IPS DF 6.9 (cell line): ENCODE measurements at regions not wholly inside any gene's neighbourhood (a gene's known extent, or its start where the extent isn't known, plus 50 kb on each side); places are given as distances from the start of the nearest gene placed in this dataset.
"Not testable (repeated sequence)": the region's sequence is repeated elsewhere in the genome, so short reads cannot be mapped to it uniquely, and the experiment has no call there.

Experiments used
- DNase-seq: peaks from one replicate; pipeline ENCODE4 v3.0.0-alpha.2; 2013; ENCODE audit warnings: low read depth, low spot score
- H3K27ac ChIP-seq: one replicate; pipeline ENCODE4 v1.5.1; 2013; ENCODE audit warnings: low read length, control low read depth
- H3K27me3 ChIP-seq: 2 replicates; pipeline ENCODE4 v1.6.1; 2013; ENCODE audit warnings: mild to moderate bottlenecking, low read length; ENCODE audit not compliant: control insufficient read depth, insufficient read depth
- H3K36me3 ChIP-seq: 2 replicates; pipeline ENCODE4 v1.6.1; 2013; ENCODE audit warnings: low read length; ENCODE audit not compliant: control insufficient read depth, insufficient read depth
- H3K4me1 ChIP-seq: 2 replicates; pipeline ENCODE4 v1.6.1; 2013; ENCODE audit warnings: low read length; ENCODE audit not compliant: control insufficient read depth, insufficient read depth
- H3K4me3 ChIP-seq: 2 replicates; pipeline ENCODE4 v1.5.1; 2013; ENCODE audit warnings: mild to moderate bottlenecking, low read length
- H3K9me3 ChIP-seq: 2 replicates; pipeline ENCODE4 v1.6.1; 2013; ENCODE audit warnings: low read length, inconsistent platforms; ENCODE audit not compliant: control insufficient read depth, insufficient read depth
- WGBS: extraction: QIAGEN DNeasy Blood & Tissue Kit; methylation state at CpG from one replicate; pipeline ENCODE4 v1.1.7; 2013; ENCODE audit warnings: mixed read lengths, missing lambda C conversion rate; ENCODE audit not compliant: insufficient read length, insufficient coverage; 5-methylcytosine and 5-hydroxymethylcytosine counted together

DNA sequence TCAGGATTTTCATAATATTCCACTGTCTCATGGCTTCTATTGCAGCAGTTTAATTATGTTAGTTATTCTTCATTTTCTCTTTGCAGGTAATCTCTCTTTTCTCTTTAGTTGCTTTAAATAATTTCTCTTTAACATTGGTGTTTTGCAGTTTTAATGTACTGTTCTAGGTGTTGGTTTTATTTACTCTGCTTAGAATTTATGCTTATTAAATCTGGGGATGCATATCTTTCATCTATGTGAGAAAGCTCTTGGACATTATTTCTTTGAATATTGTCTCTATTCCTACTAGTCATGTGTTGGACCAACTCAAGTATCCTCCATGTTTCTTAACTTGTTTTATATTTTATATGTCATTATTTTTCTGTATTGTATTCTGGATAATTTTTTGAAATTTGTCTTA is 218.7 kb upstream of the TUT7 start:
- DNase-seq: no peak
- no peaks in the 10 kb centered on the region for H3K9me3 ChIP-seq
- no peak overlapping the region for H3K27ac ChIP-seq
- H3K36me3 ChIP-seq: no peaks in the 10 kb centered on the region
- no peaks in the 10 kb centered on the region; the same call in 1 of the 2 replicates for H3K4me1 ChIP-seq
- no peak overlapping the region for H3K4me3 ChIP-seq
- no peaks in the 10 kb centered on the region for H3K27me3 ChIP-seq

DNA sequence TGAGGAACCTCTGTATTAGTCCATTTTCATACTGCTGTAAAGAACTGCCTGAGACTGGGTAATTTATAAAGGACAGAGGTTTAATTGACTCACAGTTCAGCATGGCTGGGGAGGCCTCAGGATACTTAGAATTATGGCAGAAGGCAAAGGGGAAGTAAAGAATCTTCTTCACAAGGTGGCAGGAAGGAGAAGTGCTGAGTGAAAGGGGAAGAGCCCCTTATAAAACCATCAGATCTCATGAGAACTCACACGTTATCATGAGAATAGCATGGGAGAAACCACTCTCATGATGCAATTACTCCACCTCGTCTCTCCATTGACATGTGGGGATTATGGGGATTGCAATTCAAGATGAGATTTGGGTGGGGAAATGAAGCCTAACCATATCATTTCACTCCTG is 211.4 kb upstream of the TUT7 start:
- H3K27ac ChIP-seq, DNase-seq, H3K9me3 ChIP-seq, H3K36me3 ChIP-seq, H3K4me1 ChIP-seq, H3K4me3 ChIP-seq, H3K27me3 ChIP-seq: not testable (repeated sequence)
- WGBS: no CpG with 5 or more reads among the region's 2 CpGs

DNA sequence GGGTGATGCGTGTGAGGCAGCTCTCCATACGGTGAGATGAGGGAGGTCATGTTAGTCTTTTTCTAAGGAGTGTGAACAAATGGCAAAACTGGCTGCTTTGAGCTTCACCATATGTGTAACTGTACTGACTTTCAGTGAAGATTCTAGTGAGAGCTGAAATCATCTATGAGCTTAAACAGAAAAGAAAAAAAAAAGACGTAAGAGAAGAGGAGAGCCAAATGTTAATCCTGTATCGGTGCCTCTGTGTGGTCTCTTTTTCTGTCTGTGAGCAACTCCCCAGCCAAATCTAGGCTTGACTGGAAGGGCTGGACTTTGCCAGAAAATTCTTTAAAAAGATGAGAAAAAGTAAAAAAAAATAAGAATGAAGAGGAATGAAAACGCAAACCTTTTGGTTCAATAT is 209.7 kb upstream of the TUT7 start:
- H3K27ac ChIP-seq: no peak overlapping the region
- no peaks in the 10 kb centered on the region; the same call in 1 of the 2 replicates for H3K9me3 ChIP-seq
- H3K36me3 ChIP-seq: no peaks in the 10 kb centered on the region
- DNase-seq: no peak
- H3K4me1 ChIP-seq: no peaks in the 10 kb centered on the region
- no CpG with 5 or more reads among the region's 5 CpGs for WGBS
- H3K4me3 ChIP-seq: no peak overlapping the region
- no peaks in the 10 kb centered on the region for H3K27me3 ChIP-seq

DNA sequence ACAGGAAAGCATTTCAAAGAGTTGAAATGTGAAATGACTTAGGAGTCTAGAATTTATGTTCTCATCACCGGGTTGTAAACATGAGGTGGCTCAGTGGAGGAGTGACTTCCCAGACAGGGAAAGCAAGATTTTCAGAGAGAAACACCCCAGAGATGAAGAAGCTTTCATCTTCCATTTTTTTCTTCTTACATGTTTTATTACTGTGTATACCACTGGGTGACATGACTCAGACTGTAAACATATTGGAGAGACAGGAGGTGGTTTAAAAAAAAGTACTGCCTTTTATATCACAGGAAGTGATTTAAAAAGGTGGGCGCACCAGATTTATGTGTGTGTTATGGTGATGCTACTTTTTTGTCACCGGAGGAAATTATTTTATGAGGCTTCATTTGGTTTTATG is 209.1 kb upstream of the TUT7 start:
- no CpG with 5 or more reads among the region's 3 CpGs for WGBS
- Histone ChIP-seq H3K36me3 (no peaks in the 10 kb centered on the region), H3K27me3 (no peaks in the 10 kb centered on the region), H3K9me3 (no peaks in the 10 kb centered on the region; the same call in 1 of the 2 replicates), H3K27ac (no peak overlapping the region), H3K4me3 (no peak overlapping the region), H3K4me1 (no peaks in the 10 kb centered on the region)
- no peak for DNase-seq

DNA sequence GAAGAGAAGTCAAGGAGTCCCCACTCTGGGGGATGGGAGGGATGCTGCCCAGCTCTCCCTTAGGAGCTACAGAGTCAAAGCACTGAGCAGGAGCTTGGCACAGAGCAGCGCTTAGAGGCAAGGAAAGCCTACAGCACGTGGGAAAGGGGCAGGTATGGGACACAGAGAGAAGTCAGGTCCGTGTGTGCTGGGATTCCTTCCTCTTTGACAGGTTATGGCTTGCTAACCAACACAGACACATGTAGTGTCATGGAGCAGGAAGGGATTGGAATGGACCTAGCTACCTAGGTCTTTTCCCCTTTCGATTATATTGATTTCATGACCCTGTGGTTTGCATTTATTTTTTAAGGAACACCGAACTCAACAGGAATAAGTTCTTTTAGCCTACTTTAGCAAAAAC is 208.5 kb upstream of the TUT7 start:
- no peaks in the 10 kb centered on the region for H3K4me1 ChIP-seq
- no peaks in the 10 kb centered on the region; the same call in 1 of the 2 replicates for H3K9me3 ChIP-seq
- no peak for DNase-seq
- H3K27me3 ChIP-seq: no peaks in the 10 kb centered on the region
- no peak overlapping the region for H3K4me3 ChIP-seq
- no peak overlapping the region for H3K27ac ChIP-seq
- no peaks in the 10 kb centered on the region for H3K36me3 ChIP-seq
- WGBS: no CpG with 5 or more reads among the region's 5 CpGs

DNA sequence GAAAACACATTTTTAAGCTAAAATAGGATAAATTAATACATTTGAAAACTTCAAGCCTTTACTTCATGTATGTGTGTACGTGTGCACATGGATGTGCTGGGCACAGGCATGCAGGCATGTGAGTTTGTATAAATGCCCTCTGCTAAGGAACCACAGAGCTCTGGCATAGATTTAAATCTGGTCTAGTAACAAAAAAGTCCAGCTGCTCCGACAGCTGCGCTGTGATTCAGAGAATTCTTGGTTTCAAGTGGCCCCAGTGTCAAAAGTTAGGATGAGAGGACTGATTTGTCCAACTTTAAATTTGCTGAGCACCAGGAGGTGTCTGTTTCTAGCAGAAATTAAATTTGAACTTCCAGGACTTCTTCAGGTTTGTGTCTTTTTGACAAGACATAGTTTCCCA is 203.7 kb upstream of the TUT7 start:
- H3K4me3 ChIP-seq: no peak overlapping the region
- H3K27me3 ChIP-seq: no peaks in the 10 kb centered on the region
- no CpG with 5 or more reads among the region's 3 CpGs for WGBS
- no peak for DNase-seq
- H3K4me1 ChIP-seq: no peaks in the 10 kb centered on the region
- no peaks in the 10 kb centered on the region for H3K9me3 ChIP-seq
- H3K27ac ChIP-seq: no peak overlapping the region
- H3K36me3 ChIP-seq: no peaks in the 10 kb centered on the region

DNA sequence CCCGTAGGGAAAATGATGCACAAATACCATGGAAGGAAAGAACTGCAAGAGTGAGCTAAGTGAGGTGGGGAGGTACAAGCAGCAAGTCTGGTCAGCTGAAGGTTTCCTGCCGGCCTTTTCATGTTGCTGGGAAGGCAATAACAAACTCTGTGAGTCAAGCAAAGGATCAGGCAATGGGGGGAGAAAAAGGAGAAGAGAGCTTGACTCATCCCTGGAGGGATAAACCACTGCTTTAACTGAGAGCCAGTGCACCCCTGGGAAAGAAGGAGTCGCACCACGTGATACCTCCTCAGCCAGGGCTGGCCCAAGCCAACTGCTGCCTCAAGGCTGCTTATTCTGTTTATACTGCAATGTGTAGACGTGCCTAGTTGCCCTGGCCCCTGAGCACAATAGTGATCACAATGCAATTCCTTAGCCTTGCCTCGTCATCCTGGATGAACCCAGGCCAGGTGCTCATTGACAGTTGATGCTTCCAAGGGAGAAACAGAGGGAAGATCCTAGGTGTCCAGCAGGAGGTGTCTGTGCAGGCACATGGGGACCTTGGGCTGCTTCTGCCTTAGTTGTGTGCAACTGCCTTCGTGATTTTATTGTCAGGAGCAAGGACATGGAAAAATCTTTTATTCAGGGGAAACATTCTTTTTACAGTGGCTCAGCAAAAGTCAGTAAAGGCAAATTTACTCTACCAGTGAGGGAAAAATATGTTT is 203.0 kb upstream of the TUT7 start:
- Histone ChIP-seq H3K4me3 (no peak overlapping the region), H3K9me3 (no peaks in the 10 kb centered on the region), H3K36me3 (no peaks in the 10 kb centered on the region), H3K27ac (no peak overlapping the region), H3K4me1 (no peaks in the 10 kb centered on the region), H3K27me3 (no peaks in the 10 kb centered on the region)
- no peak for DNase-seq
- no CpG with 5 or more reads among the region's 7 CpGs for WGBS

DNA sequence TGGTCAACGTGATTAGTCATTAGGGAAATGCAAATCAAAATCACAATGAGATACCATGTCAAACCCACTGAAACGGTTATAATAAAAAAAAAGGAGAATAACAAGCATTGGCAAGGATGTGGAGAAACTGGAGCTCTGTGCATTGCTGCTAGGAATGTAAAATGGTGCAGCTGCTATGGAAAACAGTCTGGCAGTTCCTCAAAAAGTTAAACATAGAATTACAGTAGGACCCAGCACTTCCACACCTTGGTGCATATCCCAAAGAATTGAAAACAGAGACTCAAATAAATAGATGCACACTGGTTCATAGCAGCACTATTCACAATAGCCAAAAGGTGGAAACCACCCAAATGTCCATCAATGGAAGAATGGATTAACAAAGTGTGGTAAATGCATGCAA is 201.5 kb upstream of the TUT7 start:
- no peaks in the 10 kb centered on the region for H3K27me3 ChIP-seq
- DNase-seq: no peak
- H3K4me3 ChIP-seq: no peak overlapping the region
- H3K27ac ChIP-seq: no peak overlapping the region
- WGBS: no CpG with 5 or more reads among the region's 2 CpGs
- H3K9me3 ChIP-seq: no peaks in the 10 kb centered on the region
- no peaks in the 10 kb centered on the region for H3K36me3 ChIP-seq
- no peaks in the 10 kb centered on the region for H3K4me1 ChIP-seq

DNA sequence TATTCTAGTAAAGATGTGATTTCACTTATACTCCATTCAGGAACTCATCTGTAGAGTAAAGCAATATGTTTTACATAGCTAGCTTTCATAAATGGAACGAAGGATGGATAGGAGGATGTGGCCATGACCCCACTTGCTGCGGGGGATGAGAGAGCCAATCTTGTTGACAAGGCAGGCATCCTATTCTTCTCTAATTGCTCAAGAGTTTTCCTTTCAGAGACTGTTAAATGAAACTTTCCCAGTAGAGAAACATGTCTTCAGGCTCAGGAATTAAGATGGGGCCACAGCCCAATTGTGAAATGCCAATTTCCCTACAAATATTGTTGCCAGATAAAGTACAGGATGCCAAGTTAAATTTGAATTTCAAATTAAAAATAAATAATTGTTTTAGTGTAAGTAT is 196.2 kb upstream of the TUT7 start:
- no peak overlapping the region for H3K4me3 ChIP-seq
- no peaks in the 10 kb centered on the region for H3K9me3 ChIP-seq
- WGBS: no CpG with 5 or more reads among the region's 2 CpGs
- H3K27me3 ChIP-seq: no peaks in the 10 kb centered on the region
- H3K36me3 ChIP-seq: no peaks in the 10 kb centered on the region
- peaks cover 4% of the 10 kb centered on the region for H3K4me1 ChIP-seq
- no peak overlapping the region for H3K27ac ChIP-seq
- no peak for DNase-seq

DNA sequence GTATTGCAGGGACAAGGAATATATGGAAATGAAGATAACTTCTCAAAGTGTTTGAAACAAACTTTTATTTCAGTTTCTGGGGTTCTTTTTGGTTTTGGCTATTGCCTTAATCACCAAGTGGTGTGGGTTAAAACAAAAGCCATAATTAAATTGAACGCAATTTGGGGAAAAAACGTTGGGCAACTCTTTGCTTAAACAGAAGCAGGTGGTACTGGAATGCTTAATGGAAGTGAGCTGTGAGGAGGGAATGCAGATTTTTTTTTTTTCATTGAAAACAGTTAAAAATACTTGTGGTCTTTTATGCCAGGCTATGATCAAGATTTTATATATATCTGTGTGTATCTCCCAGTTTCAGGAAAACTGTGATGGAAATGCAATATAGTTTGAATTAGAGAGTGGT is 195.7 kb upstream of the TUT7 start:
- no peak overlapping the region for H3K27ac ChIP-seq
- H3K9me3 ChIP-seq: no peaks in the 10 kb centered on the region

DNA sequence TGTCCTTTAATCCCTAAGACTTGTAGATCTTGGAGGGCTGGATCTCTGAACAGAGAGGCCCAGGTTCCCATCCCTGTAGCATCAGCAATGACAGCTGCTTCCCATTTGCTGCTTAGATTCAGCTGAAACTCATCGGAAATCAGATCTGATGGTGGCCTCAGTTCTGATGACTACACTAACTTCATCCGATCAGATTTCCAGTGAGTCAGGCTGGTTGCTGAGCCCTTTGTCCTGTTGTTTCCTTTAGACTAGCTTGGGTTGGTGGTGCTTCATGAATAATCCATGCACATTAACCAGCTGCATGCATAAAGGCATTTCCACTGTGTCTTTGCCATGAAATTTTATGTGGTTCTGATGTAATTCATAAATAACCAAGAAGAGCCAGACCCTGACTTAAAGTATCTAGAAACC is 195.2 kb upstream of the TUT7 start:
- Histone ChIP-seq H3K9me3 (no peaks in the 10 kb centered on the region), H3K4me3 (no peak overlapping the region), H3K27ac (no peak overlapping the region), H3K27me3 (no peaks in the 10 kb centered on the region), H3K4me1 (peaks cover 4% of the 10 kb centered on the region), H3K36me3 (no peaks in the 10 kb centered on the region)
- no CpG with 5 or more reads among the region's 2 CpGs for WGBS
- DNase-seq: no peak

More for the DNA sequence above, 195.7 kb upstream of the TUT7 start:
- no CpG with 5 or more reads among the region's 2 CpGs for WGBS
- Histone ChIP-seq H3K36me3 (no peaks in the 10 kb centered on the region), H3K4me1 (peaks cover 4% of the 10 kb centered on the region), H3K4me3 (no peak overlapping the region), H3K27me3 (no peaks in the 10 kb centered on the region)
- no peak for DNase-seq
